HG03521 (cell line): ENCODE measurements at regions not wholly inside any gene's neighbourhood (a gene's known extent, or its start where the extent isn't known, plus 50 kb on each side); places are given as distances from the start of the nearest gene placed in this dataset.
"Not testable (repeated sequence)": the region's sequence is repeated elsewhere in the genome, so short reads cannot be mapped to it uniquely, and the experiment has no call there.

Experiments
- ATAC-seq: cut with Tn5 transposase; IDR thresholded peaks from one replicate; pipeline ENCODE4 v1.9.1; 2021; ENCODE audit warnings: mild to moderate bottlenecking, moderate library complexity; ENCODE audit not compliant: unreplicated experiment

- ATAC-seq = no peak
These were observed 348.7 kb downstream of the RWDD3 start for GRCh38 chr1:95582746-95583145.

- no peak for ATAC-seq
These were observed 349.7 kb downstream of the RWDD3 start for GRCh38 chr1:95583661-95584210.

- ATAC-seq = no peak
These were observed 350.3 kb downstream of the RWDD3 start for GRCh38 chr1:95584315-95584714.

- ATAC-seq = no peak
These were observed 370.8 kb downstream of the RWDD3 start for GRCh38 chr1:95604771-95605170.

- no peak for ATAC-seq
These were observed 380.2 kb downstream of the RWDD3 start for GRCh38 chr1:95614197-95614596.

- ATAC-seq = no peak
These were observed 381.4 kb downstream of the RWDD3 start for GRCh38 chr1:95615421-95615820.

GRCh38 chr1:95620076-95620475 is 386.1 kb downstream of the RWDD3 start:
- ATAC-seq = no peak

GRCh38 chr1:95622609-95623008 is 388.6 kb downstream of the RWDD3 start:
- ATAC-seq = no peak

- no peak for ATAC-seq
These were observed 391.2 kb downstream of the RWDD3 start for GRCh38 chr1:95625224-95625623.

GRCh38 chr1:95627244-95627643 is 393.2 kb downstream of the RWDD3 start:
- ATAC-seq = no peak

GRCh38 chr1:95631695-95632094 is 397.7 kb downstream of the RWDD3 start:
- ATAC-seq = no peak

- no peak for ATAC-seq
These were observed 401.8 kb downstream of the RWDD3 start for GRCh38 chr1:95635811-95636210.

GRCh38 chr1:95636897-95637296 is 402.9 kb downstream of the RWDD3 start:
- no peak for ATAC-seq

GRCh38 chr1:95640746-95641145 is 406.7 kb downstream of the RWDD3 start:
- ATAC-seq = no peak

GRCh38 chr1:95641386-95641785 is 407.4 kb downstream of the RWDD3 start:
- ATAC-seq = no peak

GRCh38 chr1:95642035-95642434 is 408.0 kb downstream of the RWDD3 start:
- ATAC-seq = no peak

- no peak for ATAC-seq
These were observed 409.1 kb downstream of the RWDD3 start for GRCh38 chr1:95643071-95643470.

GRCh38 chr1:95645126-95645525 is 411.1 kb downstream of the RWDD3 start:
- not testable (repeated sequence) for ATAC-seq

- no peak for ATAC-seq
These were observed 416.6 kb downstream of the RWDD3 start for GRCh38 chr1:95650631-95651030.

- no peak for ATAC-seq
These were observed 418.5 kb downstream of the RWDD3 start for GRCh38 chr1:95652423-95652965.

- no peak for ATAC-seq
These were observed 419.6 kb downstream of the RWDD3 start for GRCh38 chr1:95653618-95654017.

GRCh38 chr1:95655321-95656020 is 421.5 kb downstream of the RWDD3 start:
- no peak for ATAC-seq

GRCh38 chr1:95657248-95657647 is 423.2 kb downstream of the RWDD3 start:
- no peak for ATAC-seq
